HEK293T (cell line): ENCODE measurements at regions not wholly inside any gene's neighbourhood (a gene's known extent, or its start where the extent isn't known, plus 50 kb on each side); places are given as distances from the start of the nearest gene placed in this dataset.

Source experiments
- CTBP1 ChIP-seq: fragments of 450-650 bp; IDR thresholded peaks from 2 replicates; pipeline ENCODE4 v1.6.1; 2016; ENCODE audit warnings: borderline replicate concordance
- TARDBP ChIP-seq: fragments of 450-650 bp; IDR thresholded peaks from 2 replicates; pipeline ENCODE4 v1.6.1; 2016
- ZNF384 ChIP-seq: fragments of 450-650 bp; IDR thresholded peaks from 2 replicates; pipeline ENCODE4 v1.6.1; 2016

DNA sequence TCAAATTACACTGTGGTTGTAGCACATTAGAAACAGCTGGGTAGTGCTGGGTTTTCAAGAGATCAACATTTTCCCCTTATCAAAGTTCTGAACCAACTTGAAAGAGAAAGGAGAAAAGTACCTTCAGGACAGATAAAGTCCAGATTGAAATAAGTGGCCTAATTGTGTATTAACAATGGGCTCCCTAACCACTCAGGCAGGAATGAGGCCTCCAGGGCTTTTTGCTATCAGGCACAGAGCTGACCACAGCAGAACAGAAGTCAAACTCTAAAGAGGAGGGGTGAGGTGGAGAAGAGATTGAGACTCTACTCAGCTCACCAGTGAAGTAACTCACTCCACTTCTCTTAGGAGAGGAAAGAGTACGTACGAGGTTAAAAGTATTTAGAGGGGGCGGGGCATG is 394.1 kb upstream of the PHF14 start:
- TF ChIP-seq TARDBP (no peak), ZNF384 (no peak), CTBP1 (no peak)
